VCaP (cell line): ENCODE measurements at regions not wholly inside any gene's neighbourhood (a gene's known extent, or its start where the extent isn't known, plus 50 kb on each side); places are given as distances from the start of the nearest gene placed in this dataset.
"Not testable (repeated sequence)": the region's sequence is repeated elsewhere in the genome, so short reads cannot be mapped to it uniquely, and the experiment has no call there.

ENCODE experiments used
- H3K27ac ChIP-seq: fragments of 450-650 bp; 2 replicates; pipeline ENCODE4 v1.5.1; 2017
- CTCF ChIP-seq: fragments of 450-650 bp; conservative IDR thresholded peaks from 2 replicates; pipeline ENCODE4 v1.5.1; 2017; ENCODE audit warnings: mild to moderate bottlenecking, moderate library complexity

- TF ChIP-seq CTCF = no peak
Observed at GRCh38 chr3:174480767-174481166, 378.4 kb upstream of the NAALADL2 start.

GRCh38 chr3:174482541-174482940, 376.6 kb upstream of the NAALADL2 start:
- no peak overlapping the region for H3K27ac ChIP-seq

More at GRCh38 chr3:174480767-174481166, 378.4 kb upstream of the NAALADL2 start:
- H3K27ac ChIP-seq = no peak overlapping the region

GRCh38 chr3:174483254-174483653, 375.9 kb upstream of the NAALADL2 start:
- no peak for TF ChIP-seq CTCF

More at GRCh38 chr3:174482541-174482940, 376.6 kb upstream of the NAALADL2 start:
- no peak for TF ChIP-seq CTCF

GRCh38 chr3:174483856-174484255, 375.3 kb upstream of the NAALADL2 start:
- not testable (repeated sequence) for H3K27ac ChIP-seq

More at GRCh38 chr3:174483254-174483653, 375.9 kb upstream of the NAALADL2 start:
- no peak overlapping the region for H3K27ac ChIP-seq

GRCh38 chr3:174488527-174488926, 370.6 kb upstream of the NAALADL2 start:
- no peak for TF ChIP-seq CTCF
- H3K27ac ChIP-seq = no peak overlapping the region

GRCh38 chr3:174495311-174495710, 363.8 kb upstream of the NAALADL2 start:
- TF ChIP-seq CTCF = no peak
- no peak overlapping the region for H3K27ac ChIP-seq

- no peak for TF ChIP-seq CTCF
- no peak overlapping the region for H3K27ac ChIP-seq
Observed at GRCh38 chr3:174495928-174496327, 363.2 kb upstream of the NAALADL2 start.

GRCh38 chr3:174498638-174499037, 360.5 kb upstream of the NAALADL2 start:
- H3K27ac ChIP-seq = no peak overlapping the region
- TF ChIP-seq CTCF = no peak
